HG03575 (cell line): ENCODE measurements at regions not wholly inside any gene's neighbourhood (a gene's known extent, or its start where the extent isn't known, plus 50 kb on each side); places are given as distances from the start of the nearest gene placed in this dataset.
"Not testable (repeated sequence)": the region's sequence is repeated elsewhere in the genome, so short reads cannot be mapped to it uniquely, and the experiment has no call there.

Experiments used
- ATAC-seq: cut with Tn5 transposase; IDR thresholded peaks from one replicate; pipeline ENCODE4 v1.9.1; 2021; ENCODE audit not compliant: unreplicated experiment, insufficient number of reproducible peaks, low FRiP score; ENCODE audit errors: extremely low read depth

GRCh38 chr16:17962726-17963125, 373.8 kb downstream of the NPIPA8 start:
- no peak for ATAC-seq

DNA sequence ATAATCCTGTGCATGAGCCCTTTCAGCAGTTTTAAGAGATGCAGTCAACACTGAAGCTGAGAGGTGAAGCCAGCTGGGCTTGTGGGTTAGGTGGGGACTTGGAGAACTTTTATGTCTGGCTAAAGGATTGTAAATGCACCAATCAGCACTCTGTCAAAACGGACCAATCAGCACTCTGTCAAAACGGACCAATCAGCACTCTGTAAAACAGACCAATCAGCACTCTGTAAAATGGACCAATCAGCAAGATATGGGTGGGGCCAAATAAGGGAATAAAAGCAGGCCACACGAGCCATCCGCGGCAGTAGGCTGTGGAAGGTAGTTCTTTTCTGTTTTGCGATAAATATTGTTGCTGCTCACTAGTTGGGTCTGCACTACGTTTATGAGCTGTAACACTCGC, 374.7 kb downstream of the NPIPA8 start:
- ATAC-seq = not testable (repeated sequence)

- no peak for ATAC-seq
Measured at GRCh38 chr16:17951378-17951777, 385.2 kb downstream of the NPIPA8 start.

DNA sequence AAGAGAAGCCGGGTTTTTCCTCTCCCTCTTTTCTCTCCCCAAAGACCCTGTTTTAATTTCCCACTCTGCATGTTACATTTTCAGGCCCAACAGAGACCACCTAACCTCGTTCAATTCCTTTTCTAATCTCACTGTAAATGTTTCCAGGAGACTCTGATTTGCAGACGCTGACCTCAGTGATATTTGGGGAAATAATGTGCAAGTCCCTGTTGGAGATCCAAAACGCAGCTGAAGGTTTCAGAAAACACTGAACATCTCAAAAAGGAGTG, 386.6 kb downstream of the NPIPA8 start:
- no peak for ATAC-seq

GRCh38 chr16:17949141-17949981, 387.2 kb downstream of the NPIPA8 start:
- ATAC-seq = no peak

- ATAC-seq = no peak
Measured at GRCh38 chr16:17947637-17948036, 388.9 kb downstream of the NPIPA8 start.

GRCh38 chr16:17947165-17947564, 389.4 kb downstream of the NPIPA8 start:
- ATAC-seq = no peak

- no peak for ATAC-seq
Measured at GRCh38 chr16:17945080-17945601, 391.4 kb downstream of the NPIPA8 start.

DNA sequence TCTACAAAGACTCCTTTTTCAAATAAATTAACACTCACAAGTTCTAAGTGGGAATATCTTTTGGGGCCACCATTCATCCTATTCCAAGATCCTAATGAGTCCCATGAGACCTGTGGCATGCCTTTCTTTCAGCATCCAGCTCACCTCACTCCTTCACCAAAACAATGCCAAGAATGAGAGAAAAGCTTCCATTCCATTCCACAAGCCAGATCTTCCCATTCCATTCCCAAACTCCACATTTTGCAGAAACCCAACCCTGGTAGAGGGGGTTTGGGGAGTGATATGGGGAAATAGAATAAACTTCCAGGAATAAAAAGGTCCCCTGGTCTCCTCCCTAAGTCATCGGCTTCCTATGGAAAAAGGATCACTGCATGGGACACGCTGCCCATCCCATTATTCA, 392.2 kb downstream of the NPIPA8 start:
- ATAC-seq = no peak

DNA sequence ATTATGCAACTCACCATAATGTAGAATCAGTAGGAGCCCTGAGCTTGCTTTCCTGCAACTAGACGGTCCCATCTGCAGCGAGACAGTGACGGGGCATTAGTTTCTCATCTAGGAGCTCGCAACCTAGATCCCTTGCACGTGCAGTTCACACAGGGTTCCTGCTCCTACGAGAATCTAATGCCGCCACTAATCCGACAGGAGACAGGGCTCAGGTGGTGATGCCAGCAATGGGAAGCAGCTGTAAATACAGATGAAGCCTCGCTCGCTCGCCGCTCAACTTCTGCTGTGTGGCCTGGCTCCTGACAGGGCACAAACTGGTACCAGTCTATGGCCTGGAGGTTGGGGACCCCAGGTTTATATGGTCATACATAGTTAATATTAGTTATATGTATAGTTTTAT, 394.5 kb downstream of the NPIPA8 start:
- no peak for ATAC-seq

DNA sequence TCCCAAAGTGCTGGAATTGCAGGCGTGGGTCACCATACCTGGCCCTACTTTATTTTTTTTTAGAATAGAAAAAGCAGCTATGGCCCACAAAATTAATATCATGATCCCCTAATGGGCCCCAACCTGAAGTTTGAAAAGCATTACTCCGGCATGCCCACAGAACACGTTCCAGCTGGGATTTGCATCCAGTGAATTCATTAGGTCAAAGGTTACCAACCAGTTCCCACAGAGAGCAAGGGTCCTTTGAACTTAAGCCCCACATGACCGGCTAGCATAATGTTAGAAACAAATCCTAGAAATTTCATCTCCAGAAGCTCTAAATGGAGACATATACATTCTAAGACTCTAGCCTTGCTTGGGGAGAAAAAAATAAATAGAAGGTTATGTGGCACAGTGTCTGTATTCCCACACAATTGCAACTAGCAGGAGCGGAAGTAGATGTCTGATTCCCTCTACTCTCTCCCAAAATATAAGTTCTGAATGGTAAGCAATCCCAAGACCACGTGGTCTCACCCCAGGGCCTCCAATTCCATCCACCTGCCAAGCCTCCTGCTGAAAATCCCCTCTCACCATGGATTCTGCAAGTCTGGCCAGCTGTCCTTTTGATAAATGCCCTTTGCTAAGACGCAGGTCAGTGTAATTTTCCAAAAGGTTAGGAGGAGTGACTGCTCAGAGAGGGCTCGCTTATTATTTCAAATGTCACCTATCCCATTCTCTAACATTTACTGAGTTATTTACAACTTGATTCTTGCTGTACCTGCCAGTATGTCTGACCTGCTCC, 395.8 kb downstream of the NPIPA8 start:
- ATAC-seq = no peak

DNA sequence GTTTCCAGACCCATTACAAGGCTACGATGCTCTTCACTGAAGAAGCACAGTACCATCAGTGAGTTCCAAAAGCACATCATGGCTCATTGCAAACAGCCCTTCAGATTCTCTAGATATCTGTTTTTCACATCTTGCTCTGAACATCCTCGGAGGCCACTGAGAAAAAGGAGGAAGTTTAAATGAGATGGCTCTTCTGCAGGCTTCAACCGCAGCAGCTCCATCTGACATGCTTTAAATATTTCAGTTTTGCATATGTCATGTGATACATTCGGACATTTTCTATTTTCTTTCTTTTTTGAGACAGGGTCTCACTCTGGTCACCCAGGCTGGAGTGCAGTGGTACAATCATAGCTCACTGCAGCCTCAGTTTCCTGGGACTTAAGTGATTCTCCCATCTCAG, 396.8 kb downstream of the NPIPA8 start:
- ATAC-seq = no peak

- ATAC-seq = no peak
Measured at GRCh38 chr16:17939122-17939536, 397.4 kb downstream of the NPIPA8 start.

- no peak for ATAC-seq
Measured at GRCh38 chr16:17938546-17938945, 398.0 kb downstream of the NPIPA8 start.

- ATAC-seq = no peak
Measured at GRCh38 chr16:17936766-17937402, 399.7 kb downstream of the NPIPA8 start.

DNA sequence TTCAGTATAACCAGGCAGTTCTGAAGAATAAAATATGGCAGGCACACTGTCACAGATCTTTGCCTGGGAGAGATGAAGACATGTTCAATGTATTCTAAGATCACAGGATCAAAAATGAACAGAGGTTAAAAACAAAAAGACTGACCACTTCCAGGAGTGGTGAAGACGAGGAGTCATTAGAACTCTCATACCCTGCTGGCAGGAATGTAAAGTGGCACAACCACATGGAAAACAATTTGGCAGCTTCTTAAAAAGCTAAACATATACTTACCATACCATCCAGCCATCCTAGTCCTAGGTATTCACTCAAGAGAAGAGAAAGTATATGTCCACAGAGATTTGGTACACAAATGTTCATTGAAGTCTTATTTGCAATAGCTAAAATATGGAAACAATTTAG, 406.3 kb downstream of the NPIPA8 start:
- no peak for ATAC-seq

GRCh38 chr16:17926866-17927399, 409.6 kb downstream of the NPIPA8 start:
- no peak for ATAC-seq

- ATAC-seq = no peak
Measured at GRCh38 chr16:17926461-17926860, 410.1 kb downstream of the NPIPA8 start.

GRCh38 chr16:17925761-17926160, 410.8 kb downstream of the NPIPA8 start:
- ATAC-seq = no peak
